ENCODE measurements at regions not wholly inside any gene's neighbourhood (a gene's known extent, or its start where the extent isn't known, plus 50 kb on each side); places are given as distances from the start of the nearest gene placed in this dataset.

DNA sequence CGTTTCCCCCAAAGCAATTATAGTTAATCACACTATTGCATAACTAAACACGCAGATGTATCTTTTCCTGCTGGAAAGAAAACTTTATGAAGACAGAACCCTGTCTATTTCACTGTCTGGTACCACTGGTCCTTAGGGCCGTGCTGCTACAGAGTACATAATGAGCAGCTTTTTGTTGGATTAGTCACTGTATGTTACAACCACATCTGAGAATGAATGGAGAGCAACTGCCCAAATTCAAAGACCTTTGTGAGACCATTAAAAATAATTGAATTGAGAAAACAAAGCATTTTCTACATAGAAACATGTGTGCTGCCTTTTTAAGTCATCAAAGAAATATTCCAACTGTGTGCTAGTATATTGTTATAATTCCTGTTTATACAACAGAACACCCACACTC is 111.3 kb upstream of the SORCS1 start:
- Histone ChIP-seq H3K9ac (ENCODE audit: low read depth in 1 of 2, low read length in 2 of 2) (no peak overlapping the region), H3K27ac (ENCODE audit: low read depth, low read length) (no peak overlapping the region), H3K4me1 (ENCODE audit: control insufficient read depth in 1 of 2, insufficient read depth in 2 of 2, low read length in 2 of 2) (peaks cover 3 to 9% of the 10 kb centered on the region in 2 donors), H3K9me3 (ENCODE audit: control insufficient read depth in 1 of 2, low read length in 2 of 2) (no peaks in the 10 kb centered on the region), H3K27me3 (ENCODE audit: control insufficient read depth in 1 of 2, insufficient read depth in 2 of 2, low read length in 2 of 2) (no peaks in the 10 kb centered on the region), H3K4me3 (ENCODE audit: low read depth in 1 of 2, low read length in 2 of 2) (no peak overlapping the region), H3K36me3 (ENCODE audit: control insufficient read depth in 1 of 2, insufficient read depth in 2 of 2, low read length in 2 of 2) (no peaks in the 10 kb centered on the region)

DNA sequence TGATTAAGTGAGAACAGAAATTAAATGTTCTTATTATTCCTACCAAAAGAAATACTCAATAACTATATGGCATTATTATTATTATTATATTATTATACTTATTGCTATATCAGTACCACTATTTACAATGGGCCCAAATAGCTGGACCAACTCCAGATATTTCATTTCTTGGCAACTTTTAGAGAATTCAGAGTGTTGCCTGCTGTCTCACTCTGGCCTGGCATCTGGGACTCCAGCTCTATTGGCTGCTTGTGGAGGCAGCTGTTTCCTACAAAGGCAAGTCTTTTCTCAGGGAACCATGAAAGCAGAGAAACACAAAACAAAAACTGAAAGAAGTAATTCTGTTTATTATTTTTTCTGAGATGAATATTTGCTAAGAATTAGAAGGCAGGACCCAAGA is 105.1 kb upstream of the SORCS1 start:
- H3K4me3 ChIP-seq (ENCODE audit: low read depth in 1 of 2, low read length in 2 of 2) = no peak overlapping the region
- no peak overlapping the region for H3K27ac ChIP-seq (ENCODE audit: low read depth, low read length)
- H3K36me3 ChIP-seq (ENCODE audit: control insufficient read depth in 1 of 2, insufficient read depth in 2 of 2, low read length in 2 of 2) = no peaks in the 10 kb centered on the region
- no peaks in the 10 kb centered on the region for H3K27me3 ChIP-seq (ENCODE audit: control insufficient read depth in 1 of 2, insufficient read depth in 2 of 2, low read length in 2 of 2)
- no peak overlapping the region for H3K9ac ChIP-seq (ENCODE audit: low read depth in 1 of 2, low read length in 2 of 2)
- H3K9me3 ChIP-seq (ENCODE audit: control insufficient read depth in 1 of 2, low read length in 2 of 2) = no peaks in the 10 kb centered on the region
- H3K4me1 ChIP-seq (ENCODE audit: control insufficient read depth in 1 of 2, insufficient read depth in 2 of 2, low read length in 2 of 2) = no peaks in the 10 kb centered on the region

- H3K27ac ChIP-seq (ENCODE audit: low read depth, low read length) = no peak overlapping the region
These were observed 100.2 kb upstream of the SORCS1 start for GRCh38 chr10:107264742-107265141.

DNA sequence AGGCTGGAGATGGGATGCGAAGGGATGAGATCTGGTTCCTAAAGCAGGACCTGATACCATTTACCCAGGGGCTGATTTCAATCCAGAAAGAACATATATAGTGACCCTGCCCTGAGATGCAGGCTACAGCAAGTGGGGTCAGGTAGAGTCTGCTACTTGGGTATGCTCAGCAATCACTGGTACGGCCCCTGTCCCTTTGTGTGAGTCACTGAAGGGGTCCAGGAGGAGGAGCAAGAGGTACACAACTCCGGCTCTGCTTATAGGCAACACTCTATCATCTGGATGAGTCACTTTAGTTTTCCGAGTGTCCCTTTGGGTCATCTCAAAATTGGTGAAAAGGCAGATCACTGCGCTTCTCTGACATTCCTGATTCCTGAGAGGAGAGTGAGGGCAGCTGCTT is 79.6 kb upstream of the SORCS1 start:
- H3K4me1 ChIP-seq (ENCODE audit: control insufficient read depth in 1 of 2, insufficient read depth in 2 of 2, low read length in 2 of 2) = no peaks in the 10 kb centered on the region
- H3K4me3 ChIP-seq (ENCODE audit: low read depth in 1 of 2, low read length in 2 of 2) = no peak overlapping the region
- no peaks in the 10 kb centered on the region for H3K36me3 ChIP-seq (ENCODE audit: control insufficient read depth in 1 of 2, insufficient read depth in 2 of 2, low read length in 2 of 2)
- no peak overlapping the region for H3K27ac ChIP-seq (ENCODE audit: low read depth, low read length)
- H3K9me3 ChIP-seq (ENCODE audit: control insufficient read depth in 1 of 2, low read length in 2 of 2) = no peaks in the 10 kb centered on the region
- H3K27me3 ChIP-seq (ENCODE audit: control insufficient read depth in 1 of 2, insufficient read depth in 2 of 2, low read length in 2 of 2) = no peaks in the 10 kb centered on the region
- no peak overlapping the region for H3K9ac ChIP-seq (ENCODE audit: low read depth in 1 of 2, low read length in 2 of 2)

More at GRCh38 chr10:107264742-107265141, 100.2 kb upstream of the SORCS1 start:
- no peak overlapping the region for H3K9ac ChIP-seq (ENCODE audit: low read depth in 1 of 2, low read length in 2 of 2)
- H3K9me3 ChIP-seq (ENCODE audit: control insufficient read depth in 1 of 2, low read length in 2 of 2) = no peaks in the 10 kb centered on the region
- H3K4me1 ChIP-seq (ENCODE audit: control insufficient read depth in 1 of 2, insufficient read depth in 2 of 2, low read length in 2 of 2) = no peaks in the 10 kb centered on the region
- H3K36me3 ChIP-seq (ENCODE audit: control insufficient read depth in 1 of 2, insufficient read depth in 2 of 2, low read length in 2 of 2) = no peaks in the 10 kb centered on the region
- no peaks in the 10 kb centered on the region for H3K27me3 ChIP-seq (ENCODE audit: control insufficient read depth in 1 of 2, insufficient read depth in 2 of 2, low read length in 2 of 2)
- H3K4me3 ChIP-seq (ENCODE audit: low read depth in 1 of 2, low read length in 2 of 2) = no peak overlapping the region

DNA sequence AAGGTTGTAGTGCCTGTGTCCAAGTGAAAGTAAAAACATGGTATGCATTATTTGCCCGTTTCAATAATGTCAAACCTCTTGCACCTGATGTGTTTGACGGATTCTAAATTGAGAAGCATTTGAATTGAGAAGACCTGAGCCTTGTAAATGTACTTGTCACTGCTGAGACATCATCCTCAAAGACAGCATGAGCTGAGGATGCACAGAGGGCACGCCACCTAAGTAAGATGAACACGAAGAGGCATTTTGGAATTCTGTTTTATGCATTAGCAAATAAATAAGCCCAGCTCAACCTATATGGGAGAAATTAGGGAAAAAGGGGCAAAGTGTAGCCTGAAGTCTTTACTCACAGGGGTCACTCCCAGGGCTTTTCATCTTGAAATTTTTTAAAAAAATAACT is 73.8 kb upstream of the SORCS1 start:
- Histone ChIP-seq H3K36me3 (ENCODE audit: control insufficient read depth in 1 of 2, insufficient read depth in 2 of 2, low read length in 2 of 2) (no peaks in the 10 kb centered on the region), H3K27ac (ENCODE audit: low read depth, low read length) (no peak overlapping the region), H3K27me3 (ENCODE audit: control insufficient read depth in 1 of 2, insufficient read depth in 2 of 2, low read length in 2 of 2) (no peaks in the 10 kb centered on the region), H3K4me1 (ENCODE audit: control insufficient read depth in 1 of 2, insufficient read depth in 2 of 2, low read length in 2 of 2) (no peaks in the 10 kb centered on the region), H3K4me3 (ENCODE audit: low read depth in 1 of 2, low read length in 2 of 2) (no peak overlapping the region), H3K9me3 (ENCODE audit: control insufficient read depth in 1 of 2, low read length in 2 of 2) (no peaks in the 10 kb centered on the region), H3K9ac (ENCODE audit: low read depth in 1 of 2, low read length in 2 of 2) (no peak overlapping the region)

DNA sequence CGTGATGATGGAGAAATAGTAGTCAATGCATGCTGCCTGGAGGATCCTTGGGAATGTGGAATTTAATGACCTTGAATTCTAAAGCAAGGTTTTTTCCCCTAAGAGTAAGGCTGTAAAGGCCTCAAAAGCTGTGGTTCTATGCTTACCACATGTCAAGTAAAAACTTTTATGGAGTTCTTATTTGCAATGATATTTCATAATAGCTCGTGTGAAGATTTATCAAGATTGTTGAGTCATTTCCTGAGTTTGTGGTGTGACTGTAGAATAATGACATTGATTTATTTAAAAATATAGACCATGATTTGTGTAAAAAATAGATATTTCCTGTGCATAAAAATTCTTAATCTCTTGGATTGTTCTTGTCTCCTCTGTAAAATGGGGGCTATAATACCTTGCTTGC is 67.5 kb upstream of the SORCS1 start:
- no peaks in the 10 kb centered on the region for H3K4me1 ChIP-seq (ENCODE audit: control insufficient read depth in 1 of 2, insufficient read depth in 2 of 2, low read length in 2 of 2)
- no peak overlapping the region for H3K27ac ChIP-seq (ENCODE audit: low read depth, low read length)
- H3K27me3 ChIP-seq (ENCODE audit: control insufficient read depth in 1 of 2, insufficient read depth in 2 of 2, low read length in 2 of 2) = no peaks in the 10 kb centered on the region
- H3K9ac ChIP-seq (ENCODE audit: low read depth in 1 of 2, low read length in 2 of 2) = no peak overlapping the region
- no peaks in the 10 kb centered on the region for H3K36me3 ChIP-seq (ENCODE audit: control insufficient read depth in 1 of 2, insufficient read depth in 2 of 2, low read length in 2 of 2)
- no peak overlapping the region for H3K4me3 ChIP-seq (ENCODE audit: low read depth in 1 of 2, low read length in 2 of 2)
- H3K9me3 ChIP-seq (ENCODE audit: control insufficient read depth in 1 of 2, low read length in 2 of 2) = no peaks in the 10 kb centered on the region

- no peaks in the 10 kb centered on the region for H3K27me3 ChIP-seq (ENCODE audit: control insufficient read depth in 1 of 2, insufficient read depth in 2 of 2, low read length in 2 of 2)
- H3K4me3 ChIP-seq (ENCODE audit: low read depth in 1 of 2, low read length in 2 of 2) = no peak overlapping the region
- H3K27ac ChIP-seq (ENCODE audit: low read depth, low read length) = no peak overlapping the region
- no peaks in the 10 kb centered on the region for H3K4me1 ChIP-seq (ENCODE audit: control insufficient read depth in 1 of 2, insufficient read depth in 2 of 2, low read length in 2 of 2)
- H3K36me3 ChIP-seq (ENCODE audit: control insufficient read depth in 1 of 2, insufficient read depth in 2 of 2, low read length in 2 of 2) = no peaks in the 10 kb centered on the region
- no peak overlapping the region for H3K9ac ChIP-seq (ENCODE audit: low read depth in 1 of 2, low read length in 2 of 2)
- H3K9me3 ChIP-seq (ENCODE audit: control insufficient read depth in 1 of 2, low read length in 2 of 2) = no peaks in the 10 kb centered on the region
These were observed 66.4 kb upstream of the SORCS1 start for GRCh38 chr10:107230887-107231286.

- H3K27ac ChIP-seq (ENCODE audit: low read depth, low read length) = no peak overlapping the region
- no peaks in the 10 kb centered on the region for H3K4me1 ChIP-seq (ENCODE audit: control insufficient read depth in 1 of 2, insufficient read depth in 2 of 2, low read length in 2 of 2)
- H3K9ac ChIP-seq (ENCODE audit: low read depth in 1 of 2, low read length in 2 of 2) = no peak overlapping the region
- H3K27me3 ChIP-seq (ENCODE audit: control insufficient read depth in 1 of 2, insufficient read depth in 2 of 2, low read length in 2 of 2) = no peaks in the 10 kb centered on the region
- H3K9me3 ChIP-seq (ENCODE audit: control insufficient read depth in 1 of 2, low read length in 2 of 2) = peaks cover 0 to 2% of the 10 kb centered on the region in 2 donors
- H3K36me3 ChIP-seq (ENCODE audit: control insufficient read depth in 1 of 2, insufficient read depth in 2 of 2, low read length in 2 of 2) = no peaks in the 10 kb centered on the region
- H3K4me3 ChIP-seq (ENCODE audit: low read depth in 1 of 2, low read length in 2 of 2) = no peak overlapping the region
These were observed 51.2 kb upstream of the SORCS1 start for GRCh38 chr10:107215681-107216080.

Data from duodenal mucosa (tissue), 2 donors.